Psoas muscle (tissue), 7 donors: ENCODE measurements at regions not wholly inside any gene's neighbourhood (a gene's known extent, or its start where the extent isn't known, plus 50 kb on each side); places are given as distances from the start of the nearest gene placed in this dataset.

Experiments
- ATAC-seq, 4 donors: fragments of 200-7000 bp; cut with Tn5 transposase; one replicate each; pipeline ENCODE4 v1.9.1; 2020; ENCODE audit warnings: moderate library complexity in 3 of 4, mild to moderate bottlenecking in 2 of 4
- DNase-seq, 2 donors: peaks; one replicate each; pipeline ENCODE4 v3.0.0-alpha.2; 2020
- H3K27ac ChIP-seq: fragments of 200-600 bp; one replicate; pipeline ENCODE4 v1.8.0; 2022
- H3K27me3 ChIP-seq, 3 donors: fragments of 200-600 bp in 1 of 3; one replicate each; pipeline versions ENCODE4 v1.6.1 to v1.8.0; 2013 to 2022; ENCODE audit warnings: low read length in 2 of 3, mild to moderate bottlenecking in 2 of 3, moderate library complexity in 1 of 3; ENCODE audit not compliant: insufficient read depth in 3 of 3
- H3K36me3 ChIP-seq, 2 donors: fragments of 200-600 bp in 1 of 2; one replicate each; pipeline versions ENCODE4 v1.6.1 to v1.8.0; 2013 to 2022; ENCODE audit warnings: low read depth in 1 of 2, mild to moderate bottlenecking in 1 of 2, moderate library complexity in 1 of 2; ENCODE audit not compliant: insufficient read depth in 1 of 2
- H3K4me1 ChIP-seq: fragments of 200-600 bp; one replicate; pipeline ENCODE4 v1.8.0; 2022
- H3K4me3 ChIP-seq: fragments of 200-600 bp; one replicate; pipeline ENCODE4 v1.8.0; 2022; ENCODE audit warnings: mild to moderate bottlenecking
- H3K9me3 ChIP-seq: fragments of 200-600 bp; one replicate; pipeline ENCODE4 v1.8.0; 2022
- WGBS, 3 donors: extraction: QIAGEN DNeasy Blood & Tissue Kit; methylation state at CpG; one replicate each; pipeline versions ENCODE4 v1.1.6 to v1.1.7; 2013; 5-methylcytosine and 5-hydroxymethylcytosine counted together
- intact Hi-C, 2 donors: fragments of 100-400 bp; cut with DNase I; formaldehyde crosslinking; loops; one replicate each; pipeline versions ENCODE4 v1.11.0 to v1.14.2; 2022
- TF ChIP-seq, protein P1 (sequence below): fragments of 200-600 bp; IDR thresholded peaks from one replicate; pipeline ENCODE4 v1.8.0; 2022; ENCODE audit warnings: antibody characterized with exemption
- donor health status: healthy with polysubstance abuse.
- donor health status: DM: no; HTN: no; CAD: no; lungs with moderate emphysema.
- donor health status: Bipolar disorder and iron deficiency.
- donor health status: healthy.
- donor health status: DM: yes; HTN: yes; CAD: no.
- donor health status: DM: no; HTN: no; CAD: no.
- donor health status: DM: yes; HTN: yes; CAD: no.

- WGBS, 3 donors, result 65 to 78% (median 66%) methylated on average over 1 of the region's 1 CpG
These were observed 259.1 kb upstream of the USP24 start for GRCh38 chr1:55474168-55474786.

DNA sequence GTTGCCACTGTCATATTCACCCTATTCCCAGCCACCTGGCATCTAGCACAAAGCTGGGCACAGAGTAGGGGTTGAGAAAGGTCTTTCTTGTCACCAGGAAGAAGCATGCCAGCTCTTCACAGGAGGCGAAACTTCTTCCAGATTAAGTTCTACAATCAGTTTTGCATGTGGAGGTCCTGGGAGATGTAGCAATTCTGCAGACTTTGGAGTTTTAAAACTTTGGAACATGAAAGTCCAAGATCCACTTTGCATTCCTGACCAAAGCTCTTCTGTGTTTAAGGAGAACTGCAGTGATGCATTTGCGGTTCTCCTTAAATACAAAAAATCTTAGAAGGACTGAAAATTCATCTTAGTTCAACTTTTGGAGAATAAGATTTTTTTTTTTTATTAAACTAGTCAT is 258.5 kb upstream of the USP24 start:
- H3K36me3 ChIP-seq, result no peaks in the 10 kb centered on the region
- H3K9me3 ChIP-seq, result no peaks in the 10 kb centered on the region
- no peak for DNase-seq
- H3K4me1 ChIP-seq, result no peaks in the 10 kb centered on the region
- intact Hi-C loops, result no loop called here
- no peak overlapping the region for H3K4me3 ChIP-seq
- H3K27me3 ChIP-seq, result no peaks in the 10 kb centered on the region
- TF ChIP-seq, protein P1, sequence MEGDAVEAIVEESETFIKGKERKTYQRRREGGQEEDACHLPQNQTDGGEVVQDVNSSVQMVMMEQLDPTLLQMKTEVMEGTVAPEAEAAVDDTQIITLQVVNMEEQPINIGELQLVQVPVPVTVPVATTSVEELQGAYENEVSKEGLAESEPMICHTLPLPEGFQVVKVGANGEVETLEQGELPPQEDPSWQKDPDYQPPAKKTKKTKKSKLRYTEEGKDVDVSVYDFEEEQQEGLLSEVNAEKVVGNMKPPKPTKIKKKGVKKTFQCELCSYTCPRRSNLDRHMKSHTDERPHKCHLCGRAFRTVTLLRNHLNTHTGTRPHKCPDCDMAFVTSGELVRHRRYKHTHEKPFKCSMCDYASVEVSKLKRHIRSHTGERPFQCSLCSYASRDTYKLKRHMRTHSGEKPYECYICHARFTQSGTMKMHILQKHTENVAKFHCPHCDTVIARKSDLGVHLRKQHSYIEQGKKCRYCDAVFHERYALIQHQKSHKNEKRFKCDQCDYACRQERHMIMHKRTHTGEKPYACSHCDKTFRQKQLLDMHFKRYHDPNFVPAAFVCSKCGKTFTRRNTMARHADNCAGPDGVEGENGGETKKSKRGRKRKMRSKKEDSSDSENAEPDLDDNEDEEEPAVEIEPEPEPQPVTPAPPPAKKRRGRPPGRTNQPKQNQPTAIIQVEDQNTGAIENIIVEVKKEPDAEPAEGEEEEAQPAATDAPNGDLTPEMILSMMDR, result no peak
- WGBS, 3 donors, result 95 to 97% (median 96%) methylated on average over 2 of the region's 2 CpGs
- ATAC-seq, result no peak
- no peak overlapping the region for H3K27ac ChIP-seq

More at GRCh38 chr1:55474168-55474786, 259.1 kb upstream of the USP24 start:
- intact Hi-C loops, result no loop called here
- no peaks in the 10 kb centered on the region for H3K36me3 ChIP-seq
- H3K27ac ChIP-seq, result no peak overlapping the region
- H3K27me3 ChIP-seq, result no peaks in the 10 kb centered on the region
- no peaks in the 10 kb centered on the region for H3K4me1 ChIP-seq
- TF ChIP-seq, protein P1, result no peak
- ATAC-seq, result no peak
- H3K4me3 ChIP-seq, result no peak overlapping the region
- H3K9me3 ChIP-seq, result no peaks in the 10 kb centered on the region
- DNase-seq, result no peak

DNA sequence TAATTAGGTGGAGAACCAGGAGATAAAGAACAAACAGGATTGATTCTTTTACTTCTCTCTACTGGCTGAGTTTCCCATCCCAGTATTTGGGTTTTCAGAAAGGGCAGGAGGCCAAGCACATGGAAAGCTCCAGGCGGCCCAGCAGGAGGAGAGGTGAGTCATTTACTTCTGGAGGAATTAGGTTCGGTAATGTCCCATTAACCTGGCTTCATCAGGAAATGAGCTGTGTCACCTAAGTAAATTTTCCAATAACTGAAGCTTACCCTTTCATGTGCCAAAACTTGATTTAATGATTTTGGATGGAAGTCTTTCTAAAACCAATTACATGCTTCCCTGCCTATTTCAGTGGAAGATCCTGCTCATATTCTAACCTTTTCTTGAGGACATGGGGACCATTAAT is 257.6 kb upstream of the USP24 start:
- Histone ChIP-seq H3K27ac (no peak overlapping the region), H3K4me3 (no peak overlapping the region), H3K36me3 (no peaks in the 10 kb centered on the region), H3K4me1 (no peaks in the 10 kb centered on the region), H3K9me3 (no peaks in the 10 kb centered on the region), H3K27me3 (no peaks in the 10 kb centered on the region)
- intact Hi-C loops, result no loop called here
- ATAC-seq, result no peak
- TF ChIP-seq, protein P1, result no peak
- DNase-seq, result no peak
- WGBS, 3 donors, result 39 to 60% (median 41%) methylated on average over 2 of the region's 2 CpGs

DNA sequence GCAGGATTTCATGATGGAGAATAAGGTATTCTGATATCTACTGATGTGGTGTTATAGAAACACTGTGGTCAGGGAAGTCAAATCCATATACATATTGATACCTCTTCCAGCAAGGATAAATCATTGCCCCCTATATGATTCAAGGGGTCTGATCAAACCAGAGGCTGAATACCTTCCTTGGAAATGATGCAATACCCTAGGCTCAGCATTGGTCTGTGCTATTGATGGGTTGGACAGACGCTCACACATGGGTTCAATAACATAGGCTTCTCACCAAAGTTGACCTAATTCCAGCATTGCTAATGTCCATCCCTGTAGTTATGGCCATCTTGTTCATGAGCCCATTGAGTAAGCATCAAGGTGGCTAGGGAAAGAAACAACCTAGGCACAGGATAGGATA is 257.0 kb upstream of the USP24 start:
- ATAC-seq (no peak), DNase-seq (no peak)
- H3K27me3 ChIP-seq, result no peaks in the 10 kb centered on the region
- H3K36me3 ChIP-seq, result no peaks in the 10 kb centered on the region
- intact Hi-C loops, result no loop called here
- no peak overlapping the region for H3K27ac ChIP-seq
- TF ChIP-seq, protein P1, result no peak
- no peaks in the 10 kb centered on the region for H3K4me1 ChIP-seq
- H3K9me3 ChIP-seq, result no peaks in the 10 kb centered on the region
- H3K4me3 ChIP-seq, result no peak overlapping the region
- 97 to 100% (median 98%) methylated on average over 1 of the region's 1 CpG for WGBS, 3 donors
